HG02763 (cell line): ENCODE measurements at regions not wholly inside any gene's neighbourhood (a gene's known extent, or its start where the extent isn't known, plus 50 kb on each side); places are given as distances from the start of the nearest gene placed in this dataset.

Experiments used
- ATAC-seq: cut with Tn5 transposase; IDR thresholded peaks from one replicate; pipeline ENCODE4 v1.9.1; 2021; ENCODE audit warnings: mild to moderate bottlenecking, moderate library complexity; ENCODE audit not compliant: unreplicated experiment

GRCh38 chr14:44788612-44789011, 173.1 kb downstream of the KLHL28 start:
- no peak for ATAC-seq

GRCh38 chr14:44785096-44785495, 176.7 kb downstream of the KLHL28 start:
- ATAC-seq: no peak

- no peak for ATAC-seq
Observed at GRCh38 chr14:44783901-44784300, 177.8 kb downstream of the KLHL28 start.

- no peak for ATAC-seq
Observed at GRCh38 chr14:44782775-44783238, 178.9 kb downstream of the KLHL28 start.

GRCh38 chr14:44780989-44781388, 180.8 kb downstream of the KLHL28 start:
- no peak for ATAC-seq

GRCh38 chr14:44778604-44779003, 183.1 kb downstream of the KLHL28 start:
- no peak for ATAC-seq

- no peak for ATAC-seq
Observed at GRCh38 chr14:44777584-44777983, 184.2 kb downstream of the KLHL28 start.

- no peak for ATAC-seq
Observed at GRCh38 chr14:44775248-44775647, 186.5 kb downstream of the KLHL28 start.

GRCh38 chr14:44774396-44774795, 187.4 kb downstream of the KLHL28 start:
- no peak for ATAC-seq

GRCh38 chr14:44771496-44771895, 190.3 kb downstream of the KLHL28 start:
- ATAC-seq: no peak

GRCh38 chr14:44770201-44770600, 191.5 kb downstream of the KLHL28 start:
- ATAC-seq: no peak

- no peak for ATAC-seq
Observed at GRCh38 chr14:44768935-44769334, 192.8 kb downstream of the KLHL28 start.

- ATAC-seq: no peak
Observed at GRCh38 chr14:44767646-44768173, 194.0 kb downstream of the KLHL28 start.

- no peak for ATAC-seq
Observed at GRCh38 chr14:44766285-44766684, 195.5 kb downstream of the KLHL28 start.

- no peak for ATAC-seq
Observed at GRCh38 chr14:44763356-44763755, 198.4 kb downstream of the KLHL28 start.

- no peak for ATAC-seq
Observed at GRCh38 chr14:44759277-44759676, 202.5 kb downstream of the KLHL28 start.

GRCh38 chr14:44756554-44756953, 205.2 kb downstream of the KLHL28 start:
- no peak for ATAC-seq

- ATAC-seq: no peak
Observed at GRCh38 chr14:44745371-44745770, 216.4 kb downstream of the KLHL28 start.

- ATAC-seq: no peak
Observed at GRCh38 chr14:44742202-44742601, 219.5 kb downstream of the KLHL28 start.

GRCh38 chr14:44741431-44741830, 220.3 kb downstream of the KLHL28 start:
- ATAC-seq: no peak

GRCh38 chr14:44736326-44736725, 225.4 kb downstream of the KLHL28 start:
- no peak for ATAC-seq

- ATAC-seq: no peak
Observed at GRCh38 chr14:44732144-44732543, 225.1 kb upstream of the FSCB start.

GRCh38 chr14:44730860-44731259, 223.8 kb upstream of the FSCB start:
- no peak for ATAC-seq
